Right atrium auricular region (tissue), 2 donors: ENCODE measurements at regions not wholly inside any gene's neighbourhood (a gene's known extent, or its start where the extent isn't known, plus 50 kb on each side); places are given as distances from the start of the nearest gene placed in this dataset.

Experiments used
- DNase-seq: peaks from one replicate; pipeline ENCODE4 v3.0.0-alpha.2; 2019; ENCODE audit warnings: low spot score
- H3K27ac ChIP-seq, 2 donors: fragments of 200-600 bp; sonication (generic); 1 replicate in 1 of 2; 2 replicates in 1 of 2; pipeline ENCODE4 v1.5.1; 2016 to 2019
- H3K27me3 ChIP-seq, 2 donors: fragments of 200-600 bp; sonication (generic); one replicate each; pipeline versions ENCODE4 v1.5.1 to v1.6.0; 2017 to 2019
- H3K36me3 ChIP-seq: fragments of 200-600 bp; sonication (generic); one replicate; pipeline ENCODE4 v1.5.1; 2016
- H3K4me1 ChIP-seq, 2 donors: fragments of 200-600 bp; sonication (generic); one replicate each; pipeline versions ENCODE4 v1.5.1 to v1.6.0; 2017 to 2019
- H3K4me3 ChIP-seq, 2 donors: fragments of 200-600 bp; sonication (generic); 1 replicate in 1 of 2; 2 replicates in 1 of 2; pipeline ENCODE4 v1.5.1; 2017 to 2019; ENCODE audit warnings: mild to moderate bottlenecking in 1 of 2, moderate library complexity in 1 of 2
- H3K9me3 ChIP-seq, 2 donors: fragments of 200-600 bp; sonication (generic); one replicate each; pipeline ENCODE4 v1.5.1; 2019
- TF ChIP-seq, protein P1 (sequence below), 2 donors: fragments of 200-600 bp; sonication (generic); IDR thresholded peaks; one replicate each; pipeline ENCODE4 v1.5.1; 2019; ENCODE audit warnings: antibody characterized with exemption in 2 of 2

- DNase-seq: no peak
- Histone ChIP-seq H3K4me3 (no peak overlapping the region), H3K27ac (no peak overlapping the region), H3K36me3 (no peaks in the 10 kb centered on the region), H3K4me1 (no peaks in the 10 kb centered on the region), H3K9me3 (peaks cover 0 to 39% of the 10 kb centered on the region in 2 donors), H3K27me3 (peaks cover 0 to 10% of the 10 kb centered on the region in 2 donors)
- TF ChIP-seq, protein P1, sequence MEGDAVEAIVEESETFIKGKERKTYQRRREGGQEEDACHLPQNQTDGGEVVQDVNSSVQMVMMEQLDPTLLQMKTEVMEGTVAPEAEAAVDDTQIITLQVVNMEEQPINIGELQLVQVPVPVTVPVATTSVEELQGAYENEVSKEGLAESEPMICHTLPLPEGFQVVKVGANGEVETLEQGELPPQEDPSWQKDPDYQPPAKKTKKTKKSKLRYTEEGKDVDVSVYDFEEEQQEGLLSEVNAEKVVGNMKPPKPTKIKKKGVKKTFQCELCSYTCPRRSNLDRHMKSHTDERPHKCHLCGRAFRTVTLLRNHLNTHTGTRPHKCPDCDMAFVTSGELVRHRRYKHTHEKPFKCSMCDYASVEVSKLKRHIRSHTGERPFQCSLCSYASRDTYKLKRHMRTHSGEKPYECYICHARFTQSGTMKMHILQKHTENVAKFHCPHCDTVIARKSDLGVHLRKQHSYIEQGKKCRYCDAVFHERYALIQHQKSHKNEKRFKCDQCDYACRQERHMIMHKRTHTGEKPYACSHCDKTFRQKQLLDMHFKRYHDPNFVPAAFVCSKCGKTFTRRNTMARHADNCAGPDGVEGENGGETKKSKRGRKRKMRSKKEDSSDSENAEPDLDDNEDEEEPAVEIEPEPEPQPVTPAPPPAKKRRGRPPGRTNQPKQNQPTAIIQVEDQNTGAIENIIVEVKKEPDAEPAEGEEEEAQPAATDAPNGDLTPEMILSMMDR (IDR thresholded peaks at IDR 0.05): no peak
Measured at GRCh38 chr12:113633678-113634332, 162.1 kb upstream of the LHX5 start.

- Histone ChIP-seq H3K9me3 (peaks cover 2 to 56% of the 10 kb centered on the region in 2 donors), H3K27me3 (no peaks in the 10 kb centered on the region), H3K36me3 (no peaks in the 10 kb centered on the region), H3K4me1 (no peaks in the 10 kb centered on the region), H3K27ac (no peak overlapping the region), H3K4me3 (no peak overlapping the region)
- DNase-seq: no peak
- TF ChIP-seq, protein P1 (IDR thresholded peaks at IDR 0.05): no peak
Measured at GRCh38 chr12:113630625-113631024, 159.0 kb upstream of the LHX5 start.

DNA sequence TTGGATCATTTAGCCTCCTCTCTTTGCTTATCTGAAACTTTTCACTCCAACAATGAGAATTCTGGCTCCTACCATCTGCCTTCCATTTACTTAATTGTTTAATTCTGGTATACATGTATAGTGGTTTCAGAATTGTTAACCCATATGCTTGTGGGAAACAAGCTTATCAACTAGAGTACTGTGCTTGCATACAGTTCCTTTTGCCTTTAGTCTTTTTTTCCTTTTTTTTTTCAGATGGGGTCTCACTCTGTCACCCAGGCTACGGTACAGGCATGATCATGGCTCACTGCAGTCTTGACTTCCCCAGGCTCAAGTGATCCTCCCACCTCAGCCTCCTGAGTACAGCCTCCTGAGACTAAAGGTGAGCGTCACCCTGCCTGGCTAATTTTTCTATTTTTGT is 153.8 kb upstream of the LHX5 start:
- no peaks in the 10 kb centered on the region for H3K4me1 ChIP-seq
- no peak overlapping the region for H3K27ac ChIP-seq
- H3K4me3 ChIP-seq: no peak overlapping the region
- DNase-seq: no peak
- H3K27me3 ChIP-seq: no peaks in the 10 kb centered on the region
- peaks cover 8 to 47% of the 10 kb centered on the region in 2 donors for H3K9me3 ChIP-seq
- TF ChIP-seq, protein P1 (IDR thresholded peaks at IDR 0.05): no peak
- no peaks in the 10 kb centered on the region for H3K36me3 ChIP-seq

DNA sequence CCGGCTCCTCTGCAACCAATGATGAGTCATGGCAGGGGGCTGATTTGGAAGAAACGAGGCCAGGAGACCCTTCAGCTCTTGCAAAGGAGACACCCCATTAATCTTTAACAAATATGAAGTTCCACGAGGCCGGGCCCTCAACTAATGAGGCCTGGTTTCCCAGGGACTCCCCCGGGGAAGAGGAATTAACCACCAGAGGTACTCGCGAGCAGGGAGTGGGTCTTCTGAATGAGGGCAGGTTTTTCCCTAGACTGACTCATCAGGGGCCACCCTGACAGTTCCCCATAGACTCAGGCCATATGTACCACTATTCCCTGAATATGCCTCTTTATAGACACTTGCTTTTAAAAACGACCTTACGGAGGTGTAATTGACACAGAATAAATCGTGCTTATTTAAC is 150.7 kb upstream of the LHX5 start:
- Histone ChIP-seq H3K36me3 (no peaks in the 10 kb centered on the region), H3K4me3 (no peak overlapping the region), H3K4me1 (no peaks in the 10 kb centered on the region), H3K27ac (no peak overlapping the region), H3K9me3 (peaks cover 8 to 30% of the 10 kb centered on the region in 2 donors), H3K27me3 (no peaks in the 10 kb centered on the region)
- TF ChIP-seq, protein P1 (IDR thresholded peaks at IDR 0.05): no peak
- DNase-seq: no peak

- DNase-seq: no peak
- H3K36me3 ChIP-seq: no peaks in the 10 kb centered on the region
- H3K27me3 ChIP-seq: no peaks in the 10 kb centered on the region
- TF ChIP-seq, protein P1 (IDR thresholded peaks at IDR 0.05): no peak
- H3K4me1 ChIP-seq: no peaks in the 10 kb centered on the region
- no peak overlapping the region for H3K27ac ChIP-seq
- H3K9me3 ChIP-seq: peaks cover 5 to 12% of the 10 kb centered on the region in 2 donors
- H3K4me3 ChIP-seq: no peak overlapping the region
Measured at GRCh38 chr12:113620437-113620976, 148.8 kb upstream of the LHX5 start.

DNA sequence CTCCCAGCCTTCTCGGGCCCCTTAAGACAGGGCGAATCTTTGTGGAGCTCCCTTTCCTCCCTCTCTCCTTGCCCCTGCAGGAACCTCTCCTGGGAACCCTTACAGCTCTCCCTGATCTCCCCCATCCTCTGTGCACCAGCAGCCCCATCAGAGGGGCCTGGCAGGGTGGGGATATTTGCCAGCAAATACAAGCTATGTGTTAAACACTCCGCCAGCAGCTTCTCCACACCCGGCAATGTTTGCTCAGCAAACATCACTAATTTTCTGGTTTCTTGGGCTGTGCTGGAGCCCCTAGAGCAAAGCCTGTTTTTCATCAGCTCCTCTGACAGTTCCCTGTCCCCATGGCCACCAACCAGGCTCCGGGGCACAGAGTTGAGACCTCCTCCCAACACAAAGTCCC is 147.5 kb upstream of the LHX5 start:
- H3K36me3 ChIP-seq: no peaks in the 10 kb centered on the region
- H3K27me3 ChIP-seq: no peaks in the 10 kb centered on the region
- TF ChIP-seq, protein P1 (IDR thresholded peaks at IDR 0.05): no peak
- H3K27ac ChIP-seq: no peak overlapping the region
- no peaks in the 10 kb centered on the region for H3K4me1 ChIP-seq
- H3K9me3 ChIP-seq: no peaks in the 10 kb centered on the region
- no peak overlapping the region for H3K4me3 ChIP-seq
- DNase-seq: no peak
